Stimulated activated naive CD8-positive, alpha-beta T cell treated with anti-CD3 and anti-CD28 coated beads, Interleukin-15, Interleukin-2, amounts not matched to agents 100 ng/mL and 50 ng/mL, for 24 hours (primary cell): ENCODE measurements at regions not wholly inside any gene's neighbourhood (a gene's known extent, or its start where the extent isn't known, plus 50 kb on each side); places are given as distances from the start of the nearest gene placed in this dataset.

ENCODE experiments used
- H3K27ac Mint-ChIP-seq: one replicate; pipeline ENCODE4 v1.8.0; 2021; ENCODE audit warnings: mild to moderate bottlenecking, mixed read lengths
- H3K27me3 Mint-ChIP-seq: one replicate; pipeline ENCODE4 v1.8.0; 2021; ENCODE audit warnings: mixed read lengths
- H3K36me3 Mint-ChIP-seq: one replicate; pipeline ENCODE4 v1.8.0; 2021; ENCODE audit warnings: low read depth, mixed read lengths
- H3K4me1 Mint-ChIP-seq: one replicate; pipeline ENCODE4 v1.8.0; 2021; ENCODE audit warnings: low read depth, mixed read lengths
- H3K4me3 Mint-ChIP-seq: one replicate; pipeline ENCODE4 v1.8.0; 2021; ENCODE audit warnings: mild to moderate bottlenecking, mixed read lengths
- H3K9me3 Mint-ChIP-seq: one replicate; pipeline ENCODE4 v1.8.0; 2021; ENCODE audit warnings: mixed read lengths

- Mint-ChIP-seq H3K9me3 (no peaks in the 10 kb centered on the region), H3K27ac (no peak overlapping the region), H3K27me3 (no peaks in the 10 kb centered on the region), H3K4me3 (no peak overlapping the region), H3K4me1 (no peaks in the 10 kb centered on the region), H3K36me3 (no peaks in the 10 kb centered on the region)
Observed at GRCh38 chr4:111880116-111880515, 265.1 kb upstream of the FAM241A start.

- H3K4me1 Mint-ChIP-seq: no peaks in the 10 kb centered on the region
- H3K36me3 Mint-ChIP-seq: no peaks in the 10 kb centered on the region
- H3K27me3 Mint-ChIP-seq: no peaks in the 10 kb centered on the region
- no peak overlapping the region for H3K27ac Mint-ChIP-seq
- no peaks in the 10 kb centered on the region for H3K9me3 Mint-ChIP-seq
- H3K4me3 Mint-ChIP-seq: no peak overlapping the region
Observed at GRCh38 chr4:111883557-111883999, 261.7 kb upstream of the FAM241A start.

GRCh38 chr4:111890412-111890811 is 254.8 kb upstream of the FAM241A start:
- H3K4me1 Mint-ChIP-seq: no peaks in the 10 kb centered on the region
- no peaks in the 10 kb centered on the region for H3K36me3 Mint-ChIP-seq
- H3K27me3 Mint-ChIP-seq: no peaks in the 10 kb centered on the region
- peaks cover 10% of the 10 kb centered on the region for H3K9me3 Mint-ChIP-seq
- no peak overlapping the region for H3K27ac Mint-ChIP-seq
- no peak overlapping the region for H3K4me3 Mint-ChIP-seq

GRCh38 chr4:111905511-111905910 is 239.7 kb upstream of the FAM241A start:
- Mint-ChIP-seq H3K27me3 (no peaks in the 10 kb centered on the region), H3K4me3 (no peak overlapping the region), H3K27ac (no peak overlapping the region), H3K4me1 (no peaks in the 10 kb centered on the region), H3K9me3 (no peaks in the 10 kb centered on the region), H3K36me3 (no peaks in the 10 kb centered on the region)

GRCh38 chr4:111919639-111920038 is 225.6 kb upstream of the FAM241A start:
- H3K27ac Mint-ChIP-seq: no peak overlapping the region
- H3K4me3 Mint-ChIP-seq: no peak overlapping the region
- peaks cover under 1% of the 10 kb centered on the region for H3K9me3 Mint-ChIP-seq
- no peaks in the 10 kb centered on the region for H3K36me3 Mint-ChIP-seq
- H3K4me1 Mint-ChIP-seq: no peaks in the 10 kb centered on the region
- no peaks in the 10 kb centered on the region for H3K27me3 Mint-ChIP-seq

GRCh38 chr4:111921714-111922113 is 223.5 kb upstream of the FAM241A start:
- H3K4me1 Mint-ChIP-seq: no peaks in the 10 kb centered on the region
- no peak overlapping the region for H3K27ac Mint-ChIP-seq
- no peaks in the 10 kb centered on the region for H3K9me3 Mint-ChIP-seq
- H3K27me3 Mint-ChIP-seq: no peaks in the 10 kb centered on the region
- H3K36me3 Mint-ChIP-seq: no peaks in the 10 kb centered on the region
- no peak overlapping the region for H3K4me3 Mint-ChIP-seq

- Mint-ChIP-seq H3K4me1 (no peaks in the 10 kb centered on the region), H3K27ac (no peak overlapping the region), H3K9me3 (no peaks in the 10 kb centered on the region), H3K4me3 (no peak overlapping the region), H3K36me3 (no peaks in the 10 kb centered on the region), H3K27me3 (no peaks in the 10 kb centered on the region)
Observed at GRCh38 chr4:111923786-111924185, 221.5 kb upstream of the FAM241A start.

- no peaks in the 10 kb centered on the region for H3K9me3 Mint-ChIP-seq
- H3K36me3 Mint-ChIP-seq: no peaks in the 10 kb centered on the region
- no peak overlapping the region for H3K4me3 Mint-ChIP-seq
- H3K4me1 Mint-ChIP-seq: no peaks in the 10 kb centered on the region
- H3K27ac Mint-ChIP-seq: no peak overlapping the region
- H3K27me3 Mint-ChIP-seq: peaks cover 1% of the 10 kb centered on the region
Observed at GRCh38 chr4:111924696-111925095, 220.6 kb upstream of the FAM241A start.

- Mint-ChIP-seq H3K9me3 (no peaks in the 10 kb centered on the region), H3K27me3 (peaks cover 16% of the 10 kb centered on the region), H3K4me3 (no peak overlapping the region), H3K27ac (no peak overlapping the region), H3K4me1 (no peaks in the 10 kb centered on the region), H3K36me3 (no peaks in the 10 kb centered on the region)
Observed at GRCh38 chr4:111930659-111931058, 214.6 kb upstream of the FAM241A start.

- H3K27me3 Mint-ChIP-seq: peaks cover 24% of the 10 kb centered on the region
- H3K4me1 Mint-ChIP-seq: no peaks in the 10 kb centered on the region
- no peaks in the 10 kb centered on the region for H3K36me3 Mint-ChIP-seq
- H3K9me3 Mint-ChIP-seq: no peaks in the 10 kb centered on the region
- no peak overlapping the region for H3K4me3 Mint-ChIP-seq
- H3K27ac Mint-ChIP-seq: no peak overlapping the region
Observed at GRCh38 chr4:111933703-111934102, 211.6 kb upstream of the FAM241A start.

- H3K36me3 Mint-ChIP-seq: no peaks in the 10 kb centered on the region
- H3K9me3 Mint-ChIP-seq: no peaks in the 10 kb centered on the region
- H3K4me1 Mint-ChIP-seq: no peaks in the 10 kb centered on the region
- no peak overlapping the region for H3K4me3 Mint-ChIP-seq
- H3K27me3 Mint-ChIP-seq: peaks cover 24% of the 10 kb centered on the region
- no peak overlapping the region for H3K27ac Mint-ChIP-seq
Observed at GRCh38 chr4:111934314-111934713, 210.9 kb upstream of the FAM241A start.

GRCh38 chr4:111937368-111937767 is 207.9 kb upstream of the FAM241A start:
- no peak overlapping the region for H3K4me3 Mint-ChIP-seq
- H3K27ac Mint-ChIP-seq: no peak overlapping the region
- H3K9me3 Mint-ChIP-seq: no peaks in the 10 kb centered on the region
- H3K36me3 Mint-ChIP-seq: no peaks in the 10 kb centered on the region
- H3K4me1 Mint-ChIP-seq: no peaks in the 10 kb centered on the region
- peaks cover 16% of the 10 kb centered on the region for H3K27me3 Mint-ChIP-seq

- no peaks in the 10 kb centered on the region for H3K9me3 Mint-ChIP-seq
- no peak overlapping the region for H3K4me3 Mint-ChIP-seq
- H3K36me3 Mint-ChIP-seq: no peaks in the 10 kb centered on the region
- peaks cover 12% of the 10 kb centered on the region for H3K27me3 Mint-ChIP-seq
- H3K27ac Mint-ChIP-seq: no peak overlapping the region
- H3K4me1 Mint-ChIP-seq: no peaks in the 10 kb centered on the region
Observed at GRCh38 chr4:111941957-111942356, 203.3 kb upstream of the FAM241A start.

GRCh38 chr4:111943796-111944203 is 201.5 kb upstream of the FAM241A start:
- Mint-ChIP-seq H3K27me3 (peaks cover 4% of the 10 kb centered on the region), H3K4me3 (no peak overlapping the region), H3K27ac (no peak overlapping the region), H3K9me3 (no peaks in the 10 kb centered on the region), H3K4me1 (no peaks in the 10 kb centered on the region), H3K36me3 (no peaks in the 10 kb centered on the region)

GRCh38 chr4:111945014-111945413 is 200.2 kb upstream of the FAM241A start:
- H3K9me3 Mint-ChIP-seq: no peaks in the 10 kb centered on the region
- H3K27me3 Mint-ChIP-seq: peaks cover 4% of the 10 kb centered on the region
- no peak overlapping the region for H3K27ac Mint-ChIP-seq
- no peaks in the 10 kb centered on the region for H3K36me3 Mint-ChIP-seq
- no peak overlapping the region for H3K4me3 Mint-ChIP-seq
- no peaks in the 10 kb centered on the region for H3K4me1 Mint-ChIP-seq

GRCh38 chr4:111946800-111947199 is 198.5 kb upstream of the FAM241A start:
- Mint-ChIP-seq H3K4me3 (no peak overlapping the region), H3K9me3 (no peaks in the 10 kb centered on the region), H3K27ac (no peak overlapping the region)

More at GRCh38 chr4:111946800-111947199, 198.5 kb upstream of the FAM241A start:
- H3K27me3 Mint-ChIP-seq: peaks cover 4% of the 10 kb centered on the region
- no peaks in the 10 kb centered on the region for H3K4me1 Mint-ChIP-seq
- no peaks in the 10 kb centered on the region for H3K36me3 Mint-ChIP-seq
